ENCODE measurements at regions not wholly inside any gene's neighbourhood (a gene's known extent, or its start where the extent isn't known, plus 50 kb on each side); places are given as distances from the start of the nearest gene placed in this dataset.

- H2AFZ ChIP-seq (ENCODE audit: low read length), result no peak overlapping the region
- no peak for FAIRE-seq
- no peak overlapping the region for H2BK5ac ChIP-seq (ENCODE audit: low read depth, low read length)
- CTCF ChIA-PET (ENCODE audit: partially characterized antibody), result interaction anchor here (0.9 to 1.7 kb wide), 2 partner anchors 10 to 14 kb away, joined by 3 to 5 read pairs; no protein-coding TSS in a partner anchor
- H3K79me2 ChIP-seq (ENCODE audit: control insufficient read depth in 1 of 2, insufficient read depth in 2 of 2, low read length in 2 of 2), result no peaks in the 10 kb centered on the region
- no peak overlapping the region for H3K18ac ChIP-seq (ENCODE audit: extremely low read depth, low read length)
- no peak overlapping the region for H4K91ac ChIP-seq (replicated peaks; ENCODE audit: insufficient read length, low read length)
- 93% methylated on average over 7 of the region's 7 CpGs; no CpG with 5 or more reads in 1 of the 2 experiments for WGBS, 2 experiments (ENCODE audit: extremely low coverage in 1 of 2, insufficient coverage in 1 of 2, insufficient read length in 1 of 2, insufficient replicate concordance in 2 of 2, low coverage in 1 of 2, low lambda C conversion rate in 2 of 2, missing lambda C conversion rate in 1 of 2)
- DNase-seq (ENCODE audit: low read depth in 1 of 2, low spot score in 2 of 2), result no peak
- H3K23ac ChIP-seq (ENCODE audit: insufficient read length), result no peak overlapping the region
- no peak overlapping the region for H3K27ac ChIP-seq (ENCODE audit: low read depth, low read length)
- H3K4me3 ChIP-seq (ENCODE audit: extremely low read depth in 1 of 4, insufficient read depth in 2 of 4, low read depth in 3 of 4, low read length in 4 of 4), result no peak overlapping the region
- no peaks in the 10 kb centered on the region for H3K4me1 ChIP-seq (replicated peaks in 1 of 4; ENCODE audit: control insufficient read depth in 3 of 4, insufficient read depth in 4 of 4, low read length in 3 of 4)
- H3K56ac ChIP-seq (replicated peaks; ENCODE audit: insufficient read length, low read depth, low read length), result no peak overlapping the region
- TF ChIP-seq HDAC2 (IDR thresholded peaks at IDR 0.05; ENCODE audit: borderline replicate concordance in 1 of 2, low read depth in 2 of 2, low read length in 2 of 2) (no peak), SIX5 (IDR thresholded peaks at IDR 0.05; ENCODE audit: low read depth, low read length) (no peak), E2F6 (IDR thresholded peaks at IDR 0.05) (no peak)
- H2BK120ac ChIP-seq (replicated peaks; ENCODE audit: low read depth, low read length), result no peak overlapping the region
- H3K4me2 ChIP-seq (ENCODE audit: insufficient read depth in 1 of 2, low read depth in 2 of 2, low read length in 2 of 2), result no peak overlapping the region
- no peak overlapping the region for H4K5ac ChIP-seq (ENCODE audit: insufficient read length, low read depth, low read length)
- POLR2A ChIA-PET (ENCODE audit: partially characterized antibody), result no interaction called here
- no peaks in the 10 kb centered on the region; a peak in 1 of 7 replicates for H3K27me3 ChIP-seq (replicated peaks in 1 of 4; ENCODE audit: control insufficient read depth in 3 of 4, extremely low read depth in 1 of 4, insufficient read depth in 3 of 4, low read length in 3 of 4)
- H2BK20ac ChIP-seq (ENCODE audit: low read length), result no peak overlapping the region
- H2AK5ac ChIP-seq (ENCODE audit: low read depth, low read length), result no peak overlapping the region
- H3K9me3 ChIP-seq (ENCODE audit: insufficient read depth in 2 of 2, low read depth in 1 of 2, low read length in 1 of 2), result peaks cover 5 to 19% of the 10 kb centered on the region in 2 experiments; a peak in 3 of 4 replicates
- no peak overlapping the region for H2BK12ac ChIP-seq (ENCODE audit: low read depth, low read length)
- no peaks in the 10 kb centered on the region for H3K23me2 ChIP-seq (ENCODE audit: low read depth, low read length)
- no peak overlapping the region for H2BK15ac ChIP-seq (ENCODE audit: low read length)
- peaks cover 2% of the 10 kb centered on the region; the same call in 1 of the 2 replicates for H3K79me1 ChIP-seq (ENCODE audit: low read depth, low read length)
- no peak overlapping the region for H4K8ac ChIP-seq (ENCODE audit: extremely low read depth, insufficient read depth, low read length)
- no peak overlapping the region for H3K4ac ChIP-seq (replicated peaks; ENCODE audit: insufficient read length, low read depth, low read length)
- H4K20me1 ChIP-seq (replicated peaks in 1 of 2; ENCODE audit: control insufficient read depth in 1 of 2, insufficient read depth in 2 of 2, low read length in 2 of 2), result no peaks in the 10 kb centered on the region
- no peak overlapping the region for H3K14ac ChIP-seq (ENCODE audit: insufficient read length)
- H3K9ac ChIP-seq (replicated peaks in 1 of 4; ENCODE audit: extremely low read depth in 1 of 4, low read depth in 3 of 4, low read length in 3 of 4), result no peak overlapping the region
- H3K36me3 ChIP-seq (ENCODE audit: control insufficient read depth in 2 of 4, insufficient read depth in 4 of 4, low read length in 3 of 4), result no peaks in the 10 kb centered on the region
Measured at GRCh38 chr1:232335261-232335660, 294.7 kb downstream of the SIPA1L2 start.

Measured in H1 (cell line).